Ishikawa (cell line): ENCODE measurements at regions not wholly inside any gene's neighbourhood (a gene's known extent, or its start where the extent isn't known, plus 50 kb on each side); places are given as distances from the start of the nearest gene placed in this dataset.

Experiments
- CEBPB ChIP-seq: IDR thresholded peaks from 2 replicates; pipeline ENCODE4 v1.6.1; 2012
- CREB1 ChIP-seq: IDR thresholded peaks from 2 replicates; pipeline ENCODE4 v1.6.1; 2012; ENCODE audit warnings: low read depth
- EGR1 ChIP-seq: IDR thresholded peaks from 2 replicates; pipeline ENCODE4 v1.6.1; 2012
- EP300 ChIP-seq: IDR thresholded peaks from 2 replicates; pipeline ENCODE4 v1.6.1; 2012; ENCODE audit warnings: borderline replicate concordance
- FOXM1 ChIP-seq: IDR thresholded peaks from 2 replicates; pipeline ENCODE4 v1.6.1; 2012; ENCODE audit warnings: low read depth, borderline replicate concordance
- NFIC ChIP-seq: IDR thresholded peaks from 2 replicates; pipeline ENCODE4 v1.6.1; 2012
- RAD21 ChIP-seq: IDR thresholded peaks from 2 replicates; pipeline ENCODE4 v1.6.1; 2012; ENCODE audit warnings: low read depth
- TAF1 ChIP-seq: IDR thresholded peaks from 2 replicates; pipeline ENCODE4 v1.6.1; 2012; ENCODE audit warnings: low read depth, mild to moderate bottlenecking
- TCF12 ChIP-seq: IDR thresholded peaks from 2 replicates; pipeline ENCODE4 v1.6.1; 2012; ENCODE audit warnings: low read depth
- TEAD4 ChIP-seq: IDR thresholded peaks from 2 replicates; pipeline ENCODE4 v1.6.1; 2012
- YY1 ChIP-seq: IDR thresholded peaks from 2 replicates; pipeline ENCODE4 v1.6.1; 2012; ENCODE audit warnings: low read depth
- ZBTB7A ChIP-seq: IDR thresholded peaks from 2 replicates; pipeline ENCODE4 v1.6.1; 2012; ENCODE audit warnings: low read depth
- TF ChIP-seq, protein P1 (sequence below): IDR thresholded peaks from 2 replicates; pipeline ENCODE4 v1.6.1; 2012
- TF ChIP-seq, protein P2 (sequence below): IDR thresholded peaks from 2 replicates; pipeline ENCODE4 v1.6.1; 2012
- TF ChIP-seq, protein P3 (sequence below): IDR thresholded peaks from 2 replicates; pipeline ENCODE4 v1.6.1; 2012; ENCODE audit warnings: low read depth, mild to moderate bottlenecking

DNA sequence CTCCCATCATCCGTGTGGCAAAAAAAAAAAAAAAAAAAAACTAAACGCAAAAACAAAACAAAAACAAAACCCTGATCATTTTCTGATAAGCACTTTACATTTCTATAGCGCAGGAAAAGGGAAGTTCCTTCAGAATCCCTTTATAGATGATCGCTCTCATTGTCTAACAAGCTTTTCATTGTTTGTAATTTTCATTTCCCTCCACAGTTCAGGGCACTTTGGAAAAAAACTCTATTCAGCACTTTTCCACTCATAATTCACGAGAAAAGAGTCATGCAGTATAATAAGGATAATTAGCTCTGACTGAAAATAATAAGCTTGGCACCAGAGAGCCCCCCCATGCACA, 89.4 kb upstream of the ATXN1 start:
- no peak for TF ChIP-seq TCF12
- TF ChIP-seq CEBPB, result no peak
- no peak for TF ChIP-seq EGR1
- TF ChIP-seq TEAD4, result no peak
- no peak for TF ChIP-seq ZBTB7A
- no peak for TF ChIP-seq YY1
- TF ChIP-seq, protein P1, sequence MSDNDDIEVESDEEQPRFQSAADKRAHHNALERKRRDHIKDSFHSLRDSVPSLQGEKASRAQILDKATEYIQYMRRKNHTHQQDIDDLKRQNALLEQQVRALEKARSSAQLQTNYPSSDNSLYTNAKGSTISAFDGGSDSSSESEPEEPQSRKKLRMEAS, result no peak
- no peak for TF ChIP-seq TAF1
- TF ChIP-seq NFIC, result no peak
- no peak for TF ChIP-seq EP300
- TF ChIP-seq, protein P2, sequence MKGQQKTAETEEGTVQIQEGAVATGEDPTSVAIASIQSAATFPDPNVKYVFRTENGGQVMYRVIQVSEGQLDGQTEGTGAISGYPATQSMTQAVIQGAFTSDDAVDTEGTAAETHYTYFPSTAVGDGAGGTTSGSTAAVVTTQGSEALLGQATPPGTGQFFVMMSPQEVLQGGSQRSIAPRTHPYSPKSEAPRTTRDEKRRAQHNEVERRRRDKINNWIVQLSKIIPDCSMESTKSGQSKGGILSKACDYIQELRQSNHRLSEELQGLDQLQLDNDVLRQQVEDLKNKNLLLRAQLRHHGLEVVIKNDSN, result no peak
- no peak for TF ChIP-seq FOXM1

DNA sequence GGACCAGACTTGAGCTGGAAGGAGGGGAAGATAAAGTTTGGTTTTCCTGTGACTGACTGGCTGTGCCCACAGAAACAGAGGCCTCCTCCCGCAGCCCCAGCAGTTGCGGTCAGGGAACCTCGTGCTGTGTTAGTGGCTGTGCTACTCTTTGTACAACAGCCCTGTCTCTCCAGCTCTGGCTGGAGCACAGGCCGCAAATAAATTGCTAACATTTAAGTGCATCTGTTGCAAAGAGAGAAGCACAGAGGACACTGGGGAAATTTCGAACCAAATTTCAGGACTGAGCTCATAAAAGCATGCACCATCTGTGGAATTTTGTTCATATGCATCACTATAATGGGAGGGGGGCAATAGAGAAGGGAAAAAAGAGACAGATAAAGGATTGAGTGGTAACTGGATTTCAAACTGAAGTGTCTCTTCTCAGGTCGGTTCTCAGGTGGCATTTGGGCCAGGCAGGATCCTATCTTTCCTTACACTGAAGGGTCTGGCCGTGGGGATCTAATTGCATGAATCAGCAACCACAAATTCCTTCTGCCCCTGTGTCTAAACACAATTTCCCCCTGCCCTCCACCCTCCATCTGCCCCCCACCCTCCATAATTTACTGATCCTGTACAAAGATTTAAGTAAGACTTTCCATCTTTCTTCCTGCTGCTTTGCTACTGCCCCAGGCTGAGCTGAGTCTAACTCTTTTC, 88.9 kb upstream of the ATXN1 start:
- TF ChIP-seq TCF12 (no peak), TAF1 (no peak), EGR1 (no peak), CREB1 (no peak), RAD21 (no peak), NFIC (no peak), FOXM1 (no peak), EP300 (no peak), ZBTB7A (no peak), TEAD4 (no peak), CEBPB (no peak), YY1 (no peak)
- TF ChIP-seq, protein P2, result no peak
- TF ChIP-seq, protein P3, sequence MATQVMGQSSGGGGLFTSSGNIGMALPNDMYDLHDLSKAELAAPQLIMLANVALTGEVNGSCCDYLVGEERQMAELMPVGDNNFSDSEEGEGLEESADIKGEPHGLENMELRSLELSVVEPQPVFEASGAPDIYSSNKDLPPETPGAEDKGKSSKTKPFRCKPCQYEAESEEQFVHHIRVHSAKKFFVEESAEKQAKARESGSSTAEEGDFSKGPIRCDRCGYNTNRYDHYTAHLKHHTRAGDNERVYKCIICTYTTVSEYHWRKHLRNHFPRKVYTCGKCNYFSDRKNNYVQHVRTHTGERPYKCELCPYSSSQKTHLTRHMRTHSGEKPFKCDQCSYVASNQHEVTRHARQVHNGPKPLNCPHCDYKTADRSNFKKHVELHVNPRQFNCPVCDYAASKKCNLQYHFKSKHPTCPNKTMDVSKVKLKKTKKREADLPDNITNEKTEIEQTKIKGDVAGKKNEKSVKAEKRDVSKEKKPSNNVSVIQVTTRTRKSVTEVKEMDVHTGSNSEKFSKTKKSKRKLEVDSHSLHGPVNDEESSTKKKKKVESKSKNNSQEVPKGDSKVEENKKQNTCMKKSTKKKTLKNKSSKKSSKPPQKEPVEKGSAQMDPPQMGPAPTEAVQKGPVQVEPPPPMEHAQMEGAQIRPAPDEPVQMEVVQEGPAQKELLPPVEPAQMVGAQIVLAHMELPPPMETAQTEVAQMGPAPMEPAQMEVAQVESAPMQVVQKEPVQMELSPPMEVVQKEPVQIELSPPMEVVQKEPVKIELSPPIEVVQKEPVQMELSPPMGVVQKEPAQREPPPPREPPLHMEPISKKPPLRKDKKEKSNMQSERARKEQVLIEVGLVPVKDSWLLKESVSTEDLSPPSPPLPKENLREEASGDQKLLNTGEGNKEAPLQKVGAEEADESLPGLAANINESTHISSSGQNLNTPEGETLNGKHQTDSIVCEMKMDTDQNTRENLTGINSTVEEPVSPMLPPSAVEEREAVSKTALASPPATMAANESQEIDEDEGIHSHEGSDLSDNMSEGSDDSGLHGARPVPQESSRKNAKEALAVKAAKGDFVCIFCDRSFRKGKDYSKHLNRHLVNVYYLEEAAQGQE, result no peak
- TF ChIP-seq, protein P1, result no peak

DNA sequence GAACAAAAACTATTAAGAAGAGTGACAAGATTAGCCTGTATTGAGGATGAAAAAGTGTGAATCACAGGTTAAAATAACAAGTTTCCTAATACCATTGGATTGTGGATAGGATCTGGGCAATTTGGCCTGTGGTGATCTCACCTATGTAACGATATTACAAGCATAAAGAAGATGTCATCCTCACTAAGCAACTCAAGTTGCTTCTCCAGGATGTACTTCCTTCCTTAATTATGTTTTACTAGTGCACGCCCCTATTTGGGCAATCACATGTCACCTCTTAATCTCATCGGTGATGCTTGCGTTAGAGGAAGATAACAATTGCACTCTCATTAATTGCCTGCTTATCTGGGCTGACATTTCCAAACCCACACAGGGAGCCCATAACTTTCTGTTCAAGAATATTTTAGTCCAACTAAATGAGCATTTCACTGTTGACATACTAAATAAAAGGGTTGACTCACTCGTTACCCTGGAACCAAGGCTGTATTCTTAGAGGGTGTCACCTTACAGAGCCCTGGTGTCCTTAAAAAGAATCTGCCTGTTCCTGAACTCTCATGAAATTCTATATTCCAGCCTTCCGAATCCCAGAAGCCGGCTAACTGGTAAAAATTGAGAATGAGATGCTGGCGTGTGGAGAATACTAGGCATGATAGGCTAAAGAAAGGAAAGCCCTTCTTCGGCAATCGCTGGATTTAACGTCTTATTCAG, 88.2 kb upstream of the ATXN1 start:
- no peak for TF ChIP-seq FOXM1
- no peak for TF ChIP-seq TAF1
- no peak for TF ChIP-seq TEAD4
- TF ChIP-seq, protein P1, result no peak
- TF ChIP-seq RAD21, result no peak
- no peak for TF ChIP-seq EP300
- TF ChIP-seq, protein P2, result no peak
- TF ChIP-seq EGR1, result no peak
- no peak for TF ChIP-seq CEBPB
- TF ChIP-seq CREB1, result no peak
- no peak for TF ChIP-seq NFIC

DNA sequence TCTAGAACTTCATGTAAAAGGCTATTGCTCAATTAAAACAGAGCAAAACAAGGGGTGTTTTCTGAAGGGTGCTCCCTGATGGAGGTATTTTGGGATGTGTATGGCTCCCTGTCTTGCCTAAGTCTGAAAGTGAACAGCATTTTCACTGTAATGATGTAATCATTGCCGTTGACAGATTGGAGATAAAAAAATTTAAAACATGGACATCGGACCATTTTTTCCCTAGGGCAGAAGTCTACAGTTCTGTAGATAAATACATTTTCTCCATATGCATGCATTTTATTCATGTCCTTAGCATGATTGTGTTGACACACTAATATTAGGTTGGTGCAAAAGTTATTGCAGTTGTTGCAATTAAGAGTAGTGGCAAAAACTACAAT, 85.1 kb upstream of the ATXN1 start:
- no peak for TF ChIP-seq EP300

DNA sequence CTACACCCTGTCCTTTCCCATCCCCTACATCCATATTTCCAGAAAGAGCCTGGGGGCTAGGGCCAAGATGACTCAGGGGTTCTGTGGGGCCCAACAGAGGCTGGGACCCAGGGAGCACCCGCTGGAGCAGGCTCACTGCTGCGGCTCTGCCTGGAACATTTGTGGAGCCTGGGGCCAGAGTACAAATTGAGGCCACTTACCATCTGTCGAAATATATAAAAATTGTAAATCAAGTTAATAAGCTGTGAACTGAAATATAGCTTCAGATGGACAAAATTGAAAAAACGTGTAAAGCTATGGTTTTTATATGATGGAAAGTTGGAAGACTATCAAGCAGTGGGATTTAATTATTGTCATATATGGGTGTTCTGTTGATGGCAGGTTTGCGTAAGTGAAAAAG, 82.9 kb upstream of the ATXN1 start:
- TF ChIP-seq NFIC, result no peak
- TF ChIP-seq, protein P3, result no peak
- no peak for TF ChIP-seq TAF1
- TF ChIP-seq FOXM1, result no peak
- TF ChIP-seq TEAD4, result no peak
- TF ChIP-seq YY1, result no peak
- no peak for TF ChIP-seq CREB1
- TF ChIP-seq, protein P2, result no peak
- TF ChIP-seq TCF12, result no peak
- no peak for TF ChIP-seq ZBTB7A
- no peak for TF ChIP-seq EP300
- TF ChIP-seq, protein P1, result no peak
- no peak for TF ChIP-seq RAD21
- TF ChIP-seq CEBPB, result no peak
- TF ChIP-seq EGR1, result no peak
